ENCODE measurements at regions not wholly inside any gene's neighbourhood (a gene's known extent, or its start where the extent isn't known, plus 50 kb on each side); places are given as distances from the start of the nearest gene placed in this dataset.
"Not testable (repeated sequence)": the region's sequence is repeated elsewhere in the genome, so short reads cannot be mapped to it uniquely, and the experiment has no call there.

DNA sequence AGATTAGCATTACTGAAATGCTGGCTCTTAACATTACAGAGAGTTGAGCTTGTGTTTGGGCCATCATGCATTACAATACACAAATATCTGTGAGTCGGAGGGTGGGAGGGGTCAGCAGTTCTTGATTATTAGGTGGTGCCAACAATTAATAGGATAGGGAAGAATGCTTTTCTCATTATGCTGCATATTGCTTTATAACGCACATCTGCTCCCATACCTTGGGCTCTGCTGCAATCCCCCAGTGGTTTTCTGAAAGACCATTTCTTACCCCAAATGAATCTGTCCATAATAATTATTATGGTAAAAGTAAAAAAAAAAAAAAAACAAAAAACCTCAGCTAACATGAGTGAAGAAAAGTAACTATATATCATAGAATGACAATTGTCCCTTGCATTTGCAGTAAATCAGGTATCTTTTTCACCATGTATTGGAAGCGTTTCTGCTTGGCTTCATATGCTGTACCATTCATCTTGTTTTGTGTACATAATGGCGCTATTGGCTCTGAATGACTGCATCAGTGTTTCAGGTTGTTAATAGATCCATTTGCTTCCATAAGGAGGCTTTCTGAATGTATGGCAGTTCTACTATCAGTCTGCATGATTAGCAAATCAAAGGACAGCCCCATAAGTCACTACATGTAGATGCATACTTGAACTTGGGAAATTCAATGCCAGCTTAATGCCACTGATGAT lies 75.9 kb downstream of the CAVIN4 start:
- Histone ChIP-seq H3K4me1 (ENCODE audit: low read depth, poor library complexity, severe bottlenecking) (no peaks in the 10 kb centered on the region), H3K4me2 (no peak overlapping the region), H3K27me3 (ENCODE audit: insufficient read depth, low read depth) (no peaks in the 10 kb centered on the region), H3K27ac (no peak overlapping the region), H3K36me3 (ENCODE audit: insufficient read depth) (no peaks in the 10 kb centered on the region), H3K9ac (no peak overlapping the region), H2AFZ (ENCODE audit: low read depth) (no peak overlapping the region), H4K20me1 (ENCODE audit: insufficient read depth) (no peaks in the 10 kb centered on the region), H3K4me3 (IDR thresholded peaks at IDR 0.05; ENCODE audit: insufficient read depth, low read depth, low read length) (no peak overlapping the region), H3K79me2 (ENCODE audit: insufficient read depth, low read depth) (no peaks in the 10 kb centered on the region)
- TF ChIP-seq, protein P1, sequence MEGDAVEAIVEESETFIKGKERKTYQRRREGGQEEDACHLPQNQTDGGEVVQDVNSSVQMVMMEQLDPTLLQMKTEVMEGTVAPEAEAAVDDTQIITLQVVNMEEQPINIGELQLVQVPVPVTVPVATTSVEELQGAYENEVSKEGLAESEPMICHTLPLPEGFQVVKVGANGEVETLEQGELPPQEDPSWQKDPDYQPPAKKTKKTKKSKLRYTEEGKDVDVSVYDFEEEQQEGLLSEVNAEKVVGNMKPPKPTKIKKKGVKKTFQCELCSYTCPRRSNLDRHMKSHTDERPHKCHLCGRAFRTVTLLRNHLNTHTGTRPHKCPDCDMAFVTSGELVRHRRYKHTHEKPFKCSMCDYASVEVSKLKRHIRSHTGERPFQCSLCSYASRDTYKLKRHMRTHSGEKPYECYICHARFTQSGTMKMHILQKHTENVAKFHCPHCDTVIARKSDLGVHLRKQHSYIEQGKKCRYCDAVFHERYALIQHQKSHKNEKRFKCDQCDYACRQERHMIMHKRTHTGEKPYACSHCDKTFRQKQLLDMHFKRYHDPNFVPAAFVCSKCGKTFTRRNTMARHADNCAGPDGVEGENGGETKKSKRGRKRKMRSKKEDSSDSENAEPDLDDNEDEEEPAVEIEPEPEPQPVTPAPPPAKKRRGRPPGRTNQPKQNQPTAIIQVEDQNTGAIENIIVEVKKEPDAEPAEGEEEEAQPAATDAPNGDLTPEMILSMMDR (conservative IDR thresholded peaks at IDR 0.05; ENCODE audit: low read depth, low read length): no peak

DNA sequence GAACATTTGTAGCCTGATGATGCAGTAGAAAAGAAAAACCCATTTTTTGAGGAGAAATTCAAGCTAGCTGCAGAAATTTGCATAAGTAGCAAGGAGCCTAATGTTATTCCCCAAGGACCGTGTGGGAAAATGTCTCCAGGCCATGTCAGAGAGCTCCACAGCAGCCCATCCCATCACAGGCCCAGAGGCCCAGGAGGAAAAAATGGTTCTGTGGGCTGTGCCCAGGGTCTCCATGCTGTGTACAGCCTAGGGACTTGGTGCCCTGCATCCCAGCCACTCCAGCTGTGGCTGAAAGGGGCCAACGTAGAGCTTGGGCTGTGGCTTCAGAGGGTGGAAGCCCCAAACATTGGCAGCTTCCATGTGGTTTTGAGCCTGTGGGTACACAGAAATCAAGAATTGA lies 79.0 kb downstream of the CAVIN4 start:
- not testable (repeated sequence) for H3K27ac ChIP-seq; H3K9ac ChIP-seq; H2AFZ ChIP-seq (ENCODE audit: low read depth); H3K4me3 ChIP-seq (IDR thresholded peaks at IDR 0.05; ENCODE audit: insufficient read depth, low read depth, low read length); H3K4me2 ChIP-seq; H3K27me3 ChIP-seq (ENCODE audit: insufficient read depth, low read depth); H4K20me1 ChIP-seq (ENCODE audit: insufficient read depth); H3K4me1 ChIP-seq (ENCODE audit: low read depth, poor library complexity, severe bottlenecking); H3K79me2 ChIP-seq (ENCODE audit: insufficient read depth, low read depth); H3K36me3 ChIP-seq (ENCODE audit: insufficient read depth)

DNA sequence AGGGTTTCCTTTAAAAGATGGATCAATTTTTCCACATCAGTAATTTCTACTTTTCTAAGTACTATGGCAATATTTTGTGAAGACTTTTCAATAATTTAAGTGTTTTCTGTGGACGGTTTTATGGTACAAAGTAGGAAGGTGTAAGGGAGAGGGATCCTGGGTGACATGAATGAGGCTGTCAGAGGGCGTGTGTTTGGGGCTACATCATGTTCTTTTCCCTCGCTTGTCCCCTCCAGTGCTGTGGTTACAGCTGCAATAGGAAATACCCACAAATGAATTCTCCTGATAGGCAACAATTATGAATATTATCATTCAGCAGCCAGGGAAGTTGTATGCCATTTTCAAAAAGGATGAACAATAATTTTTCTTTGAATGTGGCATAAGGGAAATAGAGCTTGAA lies 83.8 kb downstream of the CAVIN4 start:
- Histone ChIP-seq H3K27ac (no peak overlapping the region), H4K20me1 (ENCODE audit: insufficient read depth) (no peaks in the 10 kb centered on the region), H3K4me2 (no peak overlapping the region), H3K79me2 (ENCODE audit: insufficient read depth, low read depth) (no peaks in the 10 kb centered on the region), H3K4me3 (IDR thresholded peaks at IDR 0.05; ENCODE audit: insufficient read depth, low read depth, low read length) (no peak overlapping the region), H3K36me3 (ENCODE audit: insufficient read depth) (no peaks in the 10 kb centered on the region), H3K4me1 (ENCODE audit: low read depth, poor library complexity, severe bottlenecking) (no peaks in the 10 kb centered on the region), H2AFZ (ENCODE audit: low read depth) (no peak overlapping the region), H3K27me3 (ENCODE audit: insufficient read depth, low read depth) (no peaks in the 10 kb centered on the region), H3K9ac (no peak overlapping the region)
- TF ChIP-seq, protein P1 (conservative IDR thresholded peaks at IDR 0.05; ENCODE audit: low read depth, low read length): no peak

DNA sequence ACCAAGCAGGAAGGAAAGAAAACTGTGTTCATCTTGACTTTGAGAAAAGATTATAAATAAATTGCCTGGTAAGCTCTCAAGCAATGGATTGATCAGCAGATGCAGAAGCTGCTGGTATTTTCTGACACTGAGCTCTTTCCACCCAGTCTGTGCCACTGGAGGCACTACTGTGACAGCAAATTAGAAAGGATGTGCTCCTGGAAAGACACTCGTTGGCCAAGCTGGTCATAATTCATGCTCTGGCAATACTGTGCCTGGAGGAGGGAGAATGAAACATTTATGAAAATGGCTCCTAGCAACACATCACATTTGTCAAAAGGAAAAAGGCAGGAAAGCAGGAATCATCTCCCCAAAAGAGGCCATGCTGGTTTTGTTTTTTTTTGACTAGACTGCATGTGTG lies 84.2 kb downstream of the CAVIN4 start:
- Histone ChIP-seq H3K27me3 (ENCODE audit: insufficient read depth, low read depth) (no peaks in the 10 kb centered on the region), H3K4me1 (ENCODE audit: low read depth, poor library complexity, severe bottlenecking) (no peaks in the 10 kb centered on the region), H3K36me3 (ENCODE audit: insufficient read depth) (no peaks in the 10 kb centered on the region), H3K27ac (no peak overlapping the region), H2AFZ (ENCODE audit: low read depth) (no peak overlapping the region), H3K79me2 (ENCODE audit: insufficient read depth, low read depth) (no peaks in the 10 kb centered on the region), H3K9ac (no peak overlapping the region), H4K20me1 (ENCODE audit: insufficient read depth) (no peaks in the 10 kb centered on the region), H3K4me3 (IDR thresholded peaks at IDR 0.05; ENCODE audit: insufficient read depth, low read depth, low read length) (no peak overlapping the region), H3K4me2 (no peak overlapping the region)
- TF ChIP-seq, protein P1 (conservative IDR thresholded peaks at IDR 0.05; ENCODE audit: low read depth, low read length): no peak

DNA sequence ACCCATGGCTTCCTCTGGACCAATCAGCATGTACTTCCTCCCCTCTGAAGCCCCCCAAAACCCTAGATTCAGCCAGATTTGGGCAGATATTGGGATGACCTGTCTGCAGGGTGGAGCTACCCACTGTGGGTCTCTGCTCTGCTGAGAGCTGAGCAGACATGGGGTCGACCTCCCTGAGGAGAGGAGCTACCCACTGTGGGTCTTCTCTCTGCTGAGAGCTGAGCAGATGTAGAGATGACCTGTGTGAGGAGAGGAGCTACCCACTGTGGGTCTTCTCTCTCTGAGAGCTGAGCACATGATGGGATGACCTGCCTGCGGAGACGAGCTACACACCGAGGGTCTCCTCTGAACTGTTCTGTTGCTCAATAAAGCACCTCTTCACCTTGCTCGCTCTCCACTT lies 89.6 kb downstream of the CAVIN4 start:
- Histone ChIP-seq H3K9ac (no peak overlapping the region), H3K4me1 (ENCODE audit: low read depth, poor library complexity, severe bottlenecking) (no peaks in the 10 kb centered on the region), H3K27me3 (ENCODE audit: insufficient read depth, low read depth) (no peaks in the 10 kb centered on the region), H2AFZ (ENCODE audit: low read depth) (no peak overlapping the region), H4K20me1 (ENCODE audit: insufficient read depth) (no peaks in the 10 kb centered on the region), H3K4me2 (no peak overlapping the region), H3K79me2 (ENCODE audit: insufficient read depth, low read depth) (no peaks in the 10 kb centered on the region), H3K27ac (no peak overlapping the region), H3K4me3 (IDR thresholded peaks at IDR 0.05; ENCODE audit: insufficient read depth, low read depth, low read length) (no peak overlapping the region), H3K36me3 (ENCODE audit: insufficient read depth) (no peaks in the 10 kb centered on the region)
- TF ChIP-seq, protein P1 (conservative IDR thresholded peaks at IDR 0.05; ENCODE audit: low read depth, low read length): no peak

Data from KMS-11 (cell line).